IMR-90 (cell line): ENCODE measurements at regions not wholly inside any gene's neighbourhood (a gene's known extent, or its start where the extent isn't known, plus 50 kb on each side); places are given as distances from the start of the nearest gene placed in this dataset.

ENCODE experiments used
- BHLHE40 ChIP-seq: fragments of 150-350 bp; IDR thresholded peaks from 2 replicates; pipeline ENCODE4 v1.6.1; 2016; ENCODE audit warnings: mild to moderate bottlenecking, low read depth, low read length
- CEBPB ChIP-seq: IDR thresholded peaks from 2 replicates; pipeline ENCODE4 v1.6.1; 2012; ENCODE audit warnings: low read depth, low read length, improper control_type of control experiment
- CTCF ChIP-seq: conservative IDR thresholded peaks from 2 replicates; pipeline ENCODE4 v1.5.1; 2012; ENCODE audit warnings: mild to moderate bottlenecking, low read depth, low read length, improper control_type of control experiment
- ELK1 ChIP-seq: fragments of 150-350 bp; IDR thresholded peaks from 2 replicates; pipeline ENCODE4 v1.6.1; 2016; ENCODE audit warnings: low read depth, mild to moderate bottlenecking, low read length, moderate library complexity, borderline replicate concordance
- FOS ChIP-seq: fragments of 150-350 bp; IDR thresholded peaks from 2 replicates; pipeline ENCODE4 v1.6.1; 2016; ENCODE audit warnings: low read depth, low read length
- MAZ ChIP-seq: IDR thresholded peaks from 2 replicates; pipeline ENCODE4 v1.6.1; 2012; ENCODE audit warnings: low read depth, mild to moderate bottlenecking, low read length, improper control_type of control experiment, moderate library complexity, borderline replicate concordance
- MXI1 ChIP-seq: IDR thresholded peaks from 2 replicates; pipeline ENCODE4 v1.6.1; 2012; ENCODE audit warnings: low read depth, mild to moderate bottlenecking, low read length, moderate library complexity, borderline replicate concordance
- NFE2L2 ChIP-seq: fragments of 150-350 bp; IDR thresholded peaks from 2 replicates; pipeline ENCODE4 v1.6.1; 2016; ENCODE audit warnings: low read depth, mild to moderate bottlenecking, low read length
- POLR2A ChIP-seq: IDR thresholded peaks from 2 replicates; pipeline ENCODE4 v1.6.1; 2012; ENCODE audit warnings: mild to moderate bottlenecking, low read depth, low read length
- RFX5 ChIP-seq: IDR thresholded peaks from 2 replicates; pipeline ENCODE4 v1.8.0; 2012; ENCODE audit warnings: low read depth, mild to moderate bottlenecking, low read length, moderate library complexity
- SMC3 ChIP-seq: fragments of 150-350 bp; IDR thresholded peaks from 2 replicates; pipeline ENCODE4 v1.6.1; 2016; ENCODE audit warnings: low read depth, mild to moderate bottlenecking, antibody characterized with exemption, low read length, moderate library complexity
- USF2 ChIP-seq: fragments of 150-350 bp; IDR thresholded peaks from 2 replicates; pipeline ENCODE4 v1.6.1; 2017; ENCODE audit warnings: mild to moderate bottlenecking, antibody characterized with exemption, low read length, low read depth

- TF ChIP-seq CTCF = no peak
- no peak for TF ChIP-seq ELK1
- no peak for TF ChIP-seq FOS
- TF ChIP-seq POLR2A = no peak
- TF ChIP-seq SMC3 = no peak
- no peak for TF ChIP-seq NFE2L2
- TF ChIP-seq MXI1 = no peak
- no peak for TF ChIP-seq CEBPB
- TF ChIP-seq MAZ = no peak
- no peak for TF ChIP-seq BHLHE40
- TF ChIP-seq USF2 = no peak
- TF ChIP-seq RFX5 = no peak
Observed at GRCh38 chr14:83309833-83310232, 1776.2 kb upstream of the SEL1L start.
